ENCODE measurements at regions not wholly inside any gene's neighbourhood (a gene's known extent, or its start where the extent isn't known, plus 50 kb on each side); places are given as distances from the start of the nearest gene placed in this dataset.

GRCh38 chr16:73601911-73602310 lies 554.0 kb upstream of the ZFHX3 start:
- no peak for DNase-seq (ENCODE audit: low spot score)
- no peak for TF ChIP-seq CTCF (IDR thresholded peaks at IDR 0.05; ENCODE audit: extremely low read depth, insufficient read depth, missing control alignments)
- in situ Hi-C loops (cut with MboI; ENCODE audit: low pct_unique_long_range_greater_than_20kb, low sequenced_read_pairs, unreplicated experiment) = no loop called here

GRCh38 chr16:73599870-73600269 lies 551.9 kb upstream of the ZFHX3 start:
- in situ Hi-C loops (cut with MboI; ENCODE audit: low pct_unique_long_range_greater_than_20kb, low sequenced_read_pairs, unreplicated experiment) = no loop called here
- DNase-seq (ENCODE audit: low spot score) = no peak
- no peak for TF ChIP-seq CTCF (IDR thresholded peaks at IDR 0.05; ENCODE audit: extremely low read depth, insufficient read depth, missing control alignments)

GRCh38 chr16:73599351-73599750 lies 551.4 kb upstream of the ZFHX3 start:
- no peak for TF ChIP-seq CTCF (IDR thresholded peaks at IDR 0.05; ENCODE audit: extremely low read depth, insufficient read depth, missing control alignments)
- in situ Hi-C loops (cut with MboI; ENCODE audit: low pct_unique_long_range_greater_than_20kb, low sequenced_read_pairs, unreplicated experiment) = no loop called here
- DNase-seq (ENCODE audit: low spot score) = no peak

- in situ Hi-C loops (cut with MboI; ENCODE audit: low pct_unique_long_range_greater_than_20kb, low sequenced_read_pairs, unreplicated experiment) = no loop called here
- no peak for TF ChIP-seq CTCF (IDR thresholded peaks at IDR 0.05; ENCODE audit: extremely low read depth, insufficient read depth, missing control alignments)
- DNase-seq (ENCODE audit: low spot score) = no peak
These were observed 536.2 kb upstream of the ZFHX3 start for GRCh38 chr16:73584157-73584556.

- TF ChIP-seq CTCF (IDR thresholded peaks at IDR 0.05; ENCODE audit: extremely low read depth, insufficient read depth, missing control alignments) = no peak
- no peak for DNase-seq (ENCODE audit: low spot score)
- in situ Hi-C loops (cut with MboI; ENCODE audit: low pct_unique_long_range_greater_than_20kb, low sequenced_read_pairs, unreplicated experiment) = no loop called here
These were observed 524.4 kb upstream of the ZFHX3 start for GRCh38 chr16:73572135-73572828.

- no peak for DNase-seq (ENCODE audit: low spot score)
- TF ChIP-seq CTCF (IDR thresholded peaks at IDR 0.05; ENCODE audit: extremely low read depth, insufficient read depth, missing control alignments) = no peak
- in situ Hi-C loops (cut with MboI; ENCODE audit: low pct_unique_long_range_greater_than_20kb, low sequenced_read_pairs, unreplicated experiment) = no loop called here
These were observed 521.5 kb upstream of the ZFHX3 start for GRCh38 chr16:73569266-73569980.

Measured in GM13977 (cell line).